ENCODE measurements at regions not wholly inside any gene's neighbourhood (a gene's known extent, or its start where the extent isn't known, plus 50 kb on each side); places are given as distances from the start of the nearest gene placed in this dataset.

GRCh38 chr12:24600996-24601395 is 347.9 kb downstream of the BCAT1 start:
- no peak overlapping the region for H3K4me3 ChIP-seq (ENCODE audit: low read depth, low read length)
- TF ChIP-seq CTCF (conservative IDR thresholded peaks at IDR 0.05; ENCODE audit: low read depth, low read length), result no peak
- DNase-seq (ENCODE audit: low read depth), result peak; percentile 70

GRCh38 chr12:24600551-24600950 is 348.4 kb downstream of the BCAT1 start:
- no peak for DNase-seq (ENCODE audit: low read depth)
- no peak for TF ChIP-seq CTCF (conservative IDR thresholded peaks at IDR 0.05; ENCODE audit: low read depth, low read length)
- no peak overlapping the region for H3K4me3 ChIP-seq (ENCODE audit: low read depth, low read length)

- no peak for TF ChIP-seq CTCF (conservative IDR thresholded peaks at IDR 0.05; ENCODE audit: low read depth, low read length)
- H3K4me3 ChIP-seq (ENCODE audit: low read depth, low read length), result no peak overlapping the region
- no peak for DNase-seq (ENCODE audit: low read depth)
Measured at GRCh38 chr12:24599736-24600135, 349.2 kb downstream of the BCAT1 start.

- TF ChIP-seq CTCF (conservative IDR thresholded peaks at IDR 0.05; ENCODE audit: low read depth, low read length), result no peak
- H3K4me3 ChIP-seq (ENCODE audit: low read depth, low read length), result no peak overlapping the region
- no peak for DNase-seq (ENCODE audit: low read depth)
Measured at GRCh38 chr12:24597580-24597979, 351.3 kb downstream of the BCAT1 start.

- TF ChIP-seq CTCF (conservative IDR thresholded peaks at IDR 0.05; ENCODE audit: low read depth, low read length), result peak; percentile 65
- H3K4me3 ChIP-seq (ENCODE audit: low read depth, low read length), result no peak overlapping the region
- DNase-seq (ENCODE audit: low read depth), result peak; percentile 77
Measured at GRCh38 chr12:24596768-24597388, 352.0 kb downstream of the BCAT1 start.

GRCh38 chr12:24595652-24596235 is 353.2 kb downstream of the BCAT1 start:
- no peak overlapping the region for H3K4me3 ChIP-seq (ENCODE audit: low read depth, low read length)
- peak; percentile 76 for TF ChIP-seq CTCF (conservative IDR thresholded peaks at IDR 0.05; ENCODE audit: low read depth, low read length)
- peak; percentile 74 for DNase-seq (ENCODE audit: low read depth)

Data from choroid plexus epithelial cell (primary cell).